GM23338 (cell line): ENCODE measurements at regions not wholly inside any gene's neighbourhood (a gene's known extent, or its start where the extent isn't known, plus 50 kb on each side); places are given as distances from the start of the nearest gene placed in this dataset.

Experiments used
- ATAC-seq: fragments of 200-7000 bp; cut with Tn5 transposase; 3 replicates; pipeline ENCODE4 v1.9.1; 2020
- DNase-seq: peaks from one replicate; pipeline ENCODE4 v3.0.0-alpha.2; 2015; ENCODE audit warnings: low spot score
- H2AFZ ChIP-seq: fragments of 200-600 bp; sonication (generic); 2 replicates; pipeline ENCODE4 v1.8.0; 2016; ENCODE audit warnings: antibody characterized with exemption, mild to moderate bottlenecking, moderate library complexity
- H3F3A ChIP-seq: fragments of 200-600 bp; sonication (generic); replicated peaks from 2 replicates; pipeline ENCODE4 v1.8.0; 2017; ENCODE audit warnings: antibody characterized with exemption, mixed run types, low read depth
- H3K27ac ChIP-seq: fragments of 200-600 bp; sonication (generic); 2 replicates; pipeline ENCODE4 v1.6.1; 2016; ENCODE audit warnings: low read depth
- H3K27me3 ChIP-seq: fragments of 200-600 bp; sonication (generic); 2 replicates; pipeline ENCODE4 v1.8.0; 2016; ENCODE audit warnings: mild to moderate bottlenecking, mixed run types, moderate library complexity; ENCODE audit not compliant: insufficient read depth
- H3K36me3 ChIP-seq: fragments of 200-600 bp; sonication (generic); 2 replicates; pipeline ENCODE4 v1.8.0; 2016; ENCODE audit warnings: mild to moderate bottlenecking; ENCODE audit not compliant: insufficient read depth
- H3K4me1 ChIP-seq: fragments of 200-600 bp; sonication (generic); 2 replicates; pipeline ENCODE4 v1.8.0; 2016; ENCODE audit warnings: mild to moderate bottlenecking, moderate library complexity; ENCODE audit not compliant: insufficient read depth
- H3K4me2 ChIP-seq: fragments of 200-600 bp; sonication (generic); 2 replicates; pipeline ENCODE4 v1.7.1; 2017; ENCODE audit warnings: mixed run types
- H3K4me3 ChIP-seq: fragments of 200-600 bp; sonication (generic); 2 replicates; pipeline ENCODE4 v1.6.1; 2016; ENCODE audit warnings: mixed run types
- H3K79me2 ChIP-seq: fragments of 200-600 bp; sonication (generic); replicated peaks from 2 replicates; pipeline ENCODE4 v1.8.0; 2017; ENCODE audit warnings: mild to moderate bottlenecking; ENCODE audit not compliant: insufficient read depth
- H3K9me2 ChIP-seq: fragments of 200-600 bp; sonication (generic); 2 replicates; pipeline ENCODE4 v1.8.0; 2017; ENCODE audit not compliant: insufficient read depth
- H4K20me1 ChIP-seq: fragments of 200-600 bp; sonication (generic); replicated peaks from 2 replicates; pipeline ENCODE4 v1.8.0; 2017; ENCODE audit warnings: mild to moderate bottlenecking; ENCODE audit not compliant: insufficient read depth
- H3K27ac Mint-ChIP-seq: 2 replicates; pipeline ENCODE4 v1.8.0; 2020; ENCODE audit warnings: inconsistent platforms, mild to moderate bottlenecking, moderate library complexity, mixed read lengths
- H3K27me3 Mint-ChIP-seq: 3 replicates; pipeline ENCODE4 v1.8.0; 2022; ENCODE audit warnings: low read depth, mild to moderate bottlenecking, moderate library complexity, mixed read lengths, inconsistent platforms; ENCODE audit not compliant: insufficient read depth, poor library complexity
- H3K36me3 Mint-ChIP-seq: 3 replicates; pipeline ENCODE4 v1.8.0; 2021; ENCODE audit warnings: low read depth, mild to moderate bottlenecking, inconsistent platforms, moderate library complexity, mixed read lengths
- H3K4me1 Mint-ChIP-seq: 3 replicates; pipeline ENCODE4 v1.8.0; 2020; ENCODE audit warnings: mild to moderate bottlenecking, inconsistent platforms, mixed read lengths
- H3K4me3 Mint-ChIP-seq: 3 replicates; pipeline ENCODE4 v1.8.0; 2021; ENCODE audit warnings: moderate library complexity, mild to moderate bottlenecking, inconsistent platforms, mixed read lengths
- H3K9me3 Mint-ChIP-seq: 3 replicates; pipeline ENCODE4 v1.8.0; 2020; ENCODE audit warnings: moderate library complexity, mild to moderate bottlenecking, inconsistent platforms, mixed read lengths
- CREB1 ChIP-seq: fragments of 250-450 bp; sonication (Bioruptor Pico); IDR thresholded peaks from 2 replicates; pipeline ENCODE4 v1.5.0; 2020; ENCODE audit warnings: low read depth, mild to moderate bottlenecking, moderate library complexity
- EZH2 ChIP-seq: fragments of 200-600 bp; sonication (generic); IDR thresholded peaks from one replicate; pipeline ENCODE4 v1.8.0; 2017; ENCODE audit warnings: antibody characterized with exemption, mild to moderate bottlenecking, low read depth; ENCODE audit not compliant: unreplicated experiment
- EZH2phosphoT487 ChIP-seq: fragments of 200-600 bp; sonication (generic); IDR thresholded peaks from one replicate; pipeline ENCODE4 v1.8.1; 2018; ENCODE audit warnings: antibody characterized with exemption; ENCODE audit not compliant: unreplicated experiment
- JUNB ChIP-seq: IDR thresholded peaks from one replicate; pipeline ENCODE4 v1.6.1; 2016; ENCODE audit warnings: antibody characterized with exemption; ENCODE audit not compliant: unreplicated experiment
- NANOG ChIP-seq: IDR thresholded peaks from 2 replicates; pipeline ENCODE4 v1.6.1; 2016; ENCODE audit warnings: antibody characterized with exemption, borderline replicate concordance
- POLR2AphosphoS5 ChIP-seq: IDR thresholded peaks from 2 replicates; pipeline ENCODE4 v1.6.1; 2016; ENCODE audit warnings: antibody characterized with exemption, low read depth
- STAT1 ChIP-seq: IDR thresholded peaks from one replicate; pipeline ENCODE4 v1.6.1; 2016; ENCODE audit warnings: antibody characterized with exemption; ENCODE audit not compliant: unreplicated experiment
- ZNF114 ChIP-seq: fragments of 250-450 bp; sonication (Bioruptor Pico); IDR thresholded peaks from 2 replicates; pipeline ENCODE4 v1.5.0; 2020; ENCODE audit warnings: mild to moderate bottlenecking, moderate library complexity
- ZNF331 ChIP-seq: fragments of 250-450 bp; sonication (Bioruptor Pico); IDR thresholded peaks from 2 replicates; pipeline ENCODE4 v1.5.0; 2020; ENCODE audit warnings: low read depth, mild to moderate bottlenecking, moderate library complexity
- TF ChIP-seq, protein P1 (sequence below): IDR thresholded peaks from one replicate; pipeline ENCODE4 v1.6.1; 2018; ENCODE audit warnings: antibody characterized with exemption; ENCODE audit not compliant: unreplicated experiment
- TF ChIP-seq, protein P2 (sequence below): fragments of 250-450 bp; sonication (Bioruptor Pico); IDR thresholded peaks from 2 replicates; pipeline ENCODE4 v1.5.0; 2020; ENCODE audit warnings: mild to moderate bottlenecking, moderate library complexity
- TF ChIP-seq, protein P3 (sequence below), 2 experiments: fragments of 200-600 bp in 1 of 2; sonication (generic) in 1 of 2; conservative IDR thresholded peaks; 2 replicates each; pipeline versions ENCODE4 v1.5.1 to v1.6.1; 2016 to 2017; ENCODE audit warnings: antibody characterized with exemption in 2 of 2, low read depth in 2 of 2, mild to moderate bottlenecking in 2 of 2, moderate library complexity in 1 of 2
- TF ChIP-seq, protein P4 (sequence below): IDR thresholded peaks from 2 replicates; pipeline ENCODE4 v1.6.1; 2016; ENCODE audit warnings: antibody characterized with exemption

DNA sequence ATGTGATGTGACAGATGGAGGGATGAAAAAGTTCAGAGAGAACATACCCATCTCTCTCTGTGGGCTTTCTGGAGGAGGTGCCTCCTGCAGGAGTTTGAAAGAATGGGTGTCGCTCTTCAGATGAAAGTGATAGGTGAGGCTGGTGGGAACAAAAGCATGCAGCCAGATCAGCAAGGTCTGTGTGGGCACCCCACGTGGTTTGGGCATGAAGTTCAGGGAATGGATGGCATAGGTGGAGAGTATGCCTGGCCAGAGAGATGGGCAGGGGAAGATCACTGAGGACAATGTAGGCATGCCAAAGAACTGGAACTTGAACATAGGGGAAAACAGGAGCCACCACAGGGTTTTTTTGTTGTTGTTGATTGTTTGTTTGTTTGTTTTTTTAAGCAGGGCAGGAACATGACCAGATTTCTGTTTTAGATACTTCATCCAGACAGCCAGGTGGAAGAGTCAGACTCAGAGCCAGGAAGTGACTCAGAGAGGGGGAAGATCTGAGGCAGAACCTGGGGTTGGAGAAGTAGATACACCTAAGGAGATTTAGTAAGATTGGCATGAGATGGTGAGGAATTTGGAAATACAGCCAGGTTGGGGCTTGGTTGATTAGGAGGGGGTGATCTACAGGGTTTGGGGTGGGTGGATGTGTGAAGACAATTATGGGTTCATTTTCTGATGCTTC lies 64.8 kb upstream of the CLSTN2 start:
- H3K4me1 ChIP-seq = no peaks in the 10 kb centered on the region
- Mint-ChIP-seq H3K9me3 (no peaks in the 10 kb centered on the region), H3K36me3 (no peaks in the 10 kb centered on the region), H3K4me1 (no peaks in the 10 kb centered on the region), H3K4me3 (no peak overlapping the region), H3K27me3 (no peaks in the 10 kb centered on the region), H3K27ac (no peak overlapping the region)
- H3K36me3 ChIP-seq = no peaks in the 10 kb centered on the region
- no peak overlapping the region for H3K4me2 ChIP-seq
- no peaks in the 10 kb centered on the region for H3K27me3 ChIP-seq
- H4K20me1 ChIP-seq = no peaks in the 10 kb centered on the region
- no peak for DNase-seq
- no peak overlapping the region for H3K27ac ChIP-seq
- no peaks in the 10 kb centered on the region for H3F3A ChIP-seq
- no peaks in the 10 kb centered on the region; the same call in 1 of the 2 replicates for H3K9me2 ChIP-seq
- no peak overlapping the region for H2AFZ ChIP-seq
- H3K4me3 ChIP-seq = no peak overlapping the region
- ATAC-seq = no peak
- TF ChIP-seq ZNF331 (CRISPR knock-in tag) = no peak
- no peak for TF ChIP-seq CREB1 (CRISPR knock-in tag)
- TF ChIP-seq JUNB = no peak
- TF ChIP-seq, protein P1, sequence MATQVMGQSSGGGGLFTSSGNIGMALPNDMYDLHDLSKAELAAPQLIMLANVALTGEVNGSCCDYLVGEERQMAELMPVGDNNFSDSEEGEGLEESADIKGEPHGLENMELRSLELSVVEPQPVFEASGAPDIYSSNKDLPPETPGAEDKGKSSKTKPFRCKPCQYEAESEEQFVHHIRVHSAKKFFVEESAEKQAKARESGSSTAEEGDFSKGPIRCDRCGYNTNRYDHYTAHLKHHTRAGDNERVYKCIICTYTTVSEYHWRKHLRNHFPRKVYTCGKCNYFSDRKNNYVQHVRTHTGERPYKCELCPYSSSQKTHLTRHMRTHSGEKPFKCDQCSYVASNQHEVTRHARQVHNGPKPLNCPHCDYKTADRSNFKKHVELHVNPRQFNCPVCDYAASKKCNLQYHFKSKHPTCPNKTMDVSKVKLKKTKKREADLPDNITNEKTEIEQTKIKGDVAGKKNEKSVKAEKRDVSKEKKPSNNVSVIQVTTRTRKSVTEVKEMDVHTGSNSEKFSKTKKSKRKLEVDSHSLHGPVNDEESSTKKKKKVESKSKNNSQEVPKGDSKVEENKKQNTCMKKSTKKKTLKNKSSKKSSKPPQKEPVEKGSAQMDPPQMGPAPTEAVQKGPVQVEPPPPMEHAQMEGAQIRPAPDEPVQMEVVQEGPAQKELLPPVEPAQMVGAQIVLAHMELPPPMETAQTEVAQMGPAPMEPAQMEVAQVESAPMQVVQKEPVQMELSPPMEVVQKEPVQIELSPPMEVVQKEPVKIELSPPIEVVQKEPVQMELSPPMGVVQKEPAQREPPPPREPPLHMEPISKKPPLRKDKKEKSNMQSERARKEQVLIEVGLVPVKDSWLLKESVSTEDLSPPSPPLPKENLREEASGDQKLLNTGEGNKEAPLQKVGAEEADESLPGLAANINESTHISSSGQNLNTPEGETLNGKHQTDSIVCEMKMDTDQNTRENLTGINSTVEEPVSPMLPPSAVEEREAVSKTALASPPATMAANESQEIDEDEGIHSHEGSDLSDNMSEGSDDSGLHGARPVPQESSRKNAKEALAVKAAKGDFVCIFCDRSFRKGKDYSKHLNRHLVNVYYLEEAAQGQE = no peak
- no peak for TF ChIP-seq POLR2AphosphoS5
- TF ChIP-seq, protein P2, sequence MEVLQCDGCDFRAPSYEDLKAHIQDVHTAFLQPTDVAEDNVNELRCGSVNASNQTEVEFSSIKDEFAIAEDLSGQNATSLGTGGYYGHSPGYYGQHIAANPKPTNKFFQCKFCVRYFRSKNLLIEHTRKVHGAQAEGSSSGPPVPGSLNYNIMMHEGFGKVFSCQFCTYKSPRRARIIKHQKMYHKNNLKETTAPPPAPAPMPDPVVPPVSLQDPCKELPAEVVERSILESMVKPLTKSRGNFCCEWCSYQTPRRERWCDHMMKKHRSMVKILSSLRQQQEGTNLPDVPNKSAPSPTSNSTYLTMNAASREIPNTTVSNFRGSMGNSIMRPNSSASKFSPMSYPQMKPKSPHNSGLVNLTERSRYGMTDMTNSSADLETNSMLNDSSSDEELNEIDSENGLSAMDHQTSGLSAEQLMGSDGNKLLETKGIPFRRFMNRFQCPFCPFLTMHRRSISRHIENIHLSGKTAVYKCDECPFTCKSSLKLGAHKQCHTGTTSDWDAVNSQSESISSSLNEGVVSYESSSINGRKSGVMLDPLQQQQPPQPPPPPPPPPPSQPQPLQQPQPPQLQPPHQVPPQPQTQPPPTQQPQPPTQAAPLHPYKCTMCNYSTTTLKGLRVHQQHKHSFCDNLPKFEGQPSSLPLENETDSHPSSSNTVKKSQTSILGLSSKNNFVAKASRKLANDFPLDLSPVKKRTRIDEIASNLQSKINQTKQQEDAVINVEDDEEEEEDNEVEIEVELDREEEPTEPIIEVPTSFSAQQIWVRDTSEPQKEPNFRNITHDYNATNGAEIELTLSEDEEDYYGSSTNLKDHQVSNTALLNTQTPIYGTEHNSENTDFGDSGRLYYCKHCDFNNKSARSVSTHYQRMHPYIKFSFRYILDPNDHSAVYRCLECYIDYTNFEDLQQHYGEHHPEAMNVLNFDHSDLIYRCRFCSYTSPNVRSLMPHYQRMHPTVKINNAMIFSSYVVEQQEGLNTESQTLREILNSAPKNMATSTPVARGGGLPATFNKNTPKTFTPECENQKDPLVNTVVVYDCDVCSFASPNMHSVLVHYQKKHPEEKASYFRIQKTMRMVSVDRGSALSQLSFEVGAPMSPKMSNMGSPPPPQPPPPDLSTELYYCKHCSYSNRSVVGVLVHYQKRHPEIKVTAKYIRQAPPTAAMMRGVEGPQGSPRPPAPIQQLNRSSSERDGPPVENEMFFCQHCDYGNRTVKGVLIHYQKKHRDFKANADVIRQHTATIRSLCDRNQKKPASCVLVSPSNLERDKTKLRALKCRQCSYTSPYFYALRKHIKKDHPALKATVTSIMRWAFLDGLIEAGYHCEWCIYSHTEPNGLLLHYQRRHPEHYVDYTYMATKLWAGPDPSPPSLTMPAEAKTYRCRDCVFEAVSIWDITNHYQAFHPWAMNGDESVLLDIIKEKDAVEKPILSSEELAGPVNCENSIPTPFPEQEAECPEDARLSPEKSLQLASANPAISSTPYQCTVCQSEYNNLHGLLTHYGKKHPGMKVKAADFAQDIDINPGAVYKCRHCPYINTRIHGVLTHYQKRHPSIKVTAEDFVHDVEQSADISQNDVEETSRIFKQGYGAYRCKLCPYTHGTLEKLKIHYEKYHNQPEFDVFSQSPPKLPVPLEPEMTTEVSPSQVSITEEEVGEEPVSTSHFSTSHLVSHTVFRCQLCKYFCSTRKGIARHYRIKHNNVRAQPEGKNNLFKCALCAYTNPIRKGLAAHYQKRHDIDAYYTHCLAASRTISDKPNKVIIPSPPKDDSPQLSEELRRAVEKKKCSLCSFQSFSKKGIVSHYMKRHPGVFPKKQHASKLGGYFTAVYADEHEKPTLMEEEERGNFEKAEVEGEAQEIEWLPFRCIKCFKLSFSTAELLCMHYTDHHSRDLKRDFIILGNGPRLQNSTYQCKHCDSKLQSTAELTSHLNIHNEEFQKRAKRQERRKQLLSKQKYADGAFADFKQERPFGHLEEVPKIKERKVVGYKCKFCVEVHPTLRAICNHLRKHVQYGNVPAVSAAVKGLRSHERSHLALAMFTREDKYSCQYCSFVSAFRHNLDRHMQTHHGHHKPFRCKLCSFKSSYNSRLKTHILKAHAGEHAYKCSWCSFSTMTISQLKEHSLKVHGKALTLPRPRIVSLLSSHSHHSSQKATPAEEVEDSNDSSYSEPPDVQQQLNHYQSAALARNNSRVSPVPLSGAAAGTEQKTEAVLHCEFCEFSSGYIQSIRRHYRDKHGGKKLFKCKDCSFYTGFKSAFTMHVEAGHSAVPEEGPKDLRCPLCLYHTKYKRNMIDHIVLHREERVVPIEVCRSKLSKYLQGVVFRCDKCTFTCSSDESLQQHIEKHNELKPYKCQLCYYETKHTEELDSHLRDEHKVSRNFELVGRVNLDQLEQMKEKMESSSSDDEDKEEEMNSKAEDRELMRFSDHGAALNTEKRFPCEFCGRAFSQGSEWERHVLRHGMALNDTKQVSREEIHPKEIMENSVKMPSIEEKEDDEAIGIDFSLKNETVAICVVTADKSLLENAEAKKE (CRISPR knock-in tag) = no peak
- no peak for TF ChIP-seq ZNF114 (CRISPR knock-in tag)
- no peak for TF ChIP-seq EZH2phosphoT487
- no peak for TF ChIP-seq EZH2
- TF ChIP-seq, protein P3, sequence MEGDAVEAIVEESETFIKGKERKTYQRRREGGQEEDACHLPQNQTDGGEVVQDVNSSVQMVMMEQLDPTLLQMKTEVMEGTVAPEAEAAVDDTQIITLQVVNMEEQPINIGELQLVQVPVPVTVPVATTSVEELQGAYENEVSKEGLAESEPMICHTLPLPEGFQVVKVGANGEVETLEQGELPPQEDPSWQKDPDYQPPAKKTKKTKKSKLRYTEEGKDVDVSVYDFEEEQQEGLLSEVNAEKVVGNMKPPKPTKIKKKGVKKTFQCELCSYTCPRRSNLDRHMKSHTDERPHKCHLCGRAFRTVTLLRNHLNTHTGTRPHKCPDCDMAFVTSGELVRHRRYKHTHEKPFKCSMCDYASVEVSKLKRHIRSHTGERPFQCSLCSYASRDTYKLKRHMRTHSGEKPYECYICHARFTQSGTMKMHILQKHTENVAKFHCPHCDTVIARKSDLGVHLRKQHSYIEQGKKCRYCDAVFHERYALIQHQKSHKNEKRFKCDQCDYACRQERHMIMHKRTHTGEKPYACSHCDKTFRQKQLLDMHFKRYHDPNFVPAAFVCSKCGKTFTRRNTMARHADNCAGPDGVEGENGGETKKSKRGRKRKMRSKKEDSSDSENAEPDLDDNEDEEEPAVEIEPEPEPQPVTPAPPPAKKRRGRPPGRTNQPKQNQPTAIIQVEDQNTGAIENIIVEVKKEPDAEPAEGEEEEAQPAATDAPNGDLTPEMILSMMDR (conservative IDR thresholded peaks at IDR 0.05; ENCODE audit: low read depth in 2 of 2) = no peak
- TF ChIP-seq, protein P4, sequence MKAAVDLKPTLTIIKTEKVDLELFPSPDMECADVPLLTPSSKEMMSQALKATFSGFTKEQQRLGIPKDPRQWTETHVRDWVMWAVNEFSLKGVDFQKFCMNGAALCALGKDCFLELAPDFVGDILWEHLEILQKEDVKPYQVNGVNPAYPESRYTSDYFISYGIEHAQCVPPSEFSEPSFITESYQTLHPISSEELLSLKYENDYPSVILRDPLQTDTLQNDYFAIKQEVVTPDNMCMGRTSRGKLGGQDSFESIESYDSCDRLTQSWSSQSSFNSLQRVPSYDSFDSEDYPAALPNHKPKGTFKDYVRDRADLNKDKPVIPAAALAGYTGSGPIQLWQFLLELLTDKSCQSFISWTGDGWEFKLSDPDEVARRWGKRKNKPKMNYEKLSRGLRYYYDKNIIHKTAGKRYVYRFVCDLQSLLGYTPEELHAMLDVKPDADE = no peak
- TF ChIP-seq NANOG = no peak
- no peak for TF ChIP-seq STAT1
- H3K79me2 ChIP-seq = no peaks in the 10 kb centered on the region
